Central memory CD8-positive, alpha-beta T cell (primary cell): ENCODE measurements at regions not wholly inside any gene's neighbourhood (a gene's known extent, or its start where the extent isn't known, plus 50 kb on each side); places are given as distances from the start of the nearest gene placed in this dataset.

ENCODE experiments used
- ATAC-seq: fragments of 150-1000 bp; cut with Tn5 transposase; replicated peaks from 2 replicates; pipeline ENCODE4 v1.10.0; 2022; ENCODE audit warnings: mild to moderate bottlenecking, moderate FRiP score, moderate number of reproducible peaks; ENCODE audit not compliant: poor library complexity, severe bottlenecking; ENCODE audit errors: extremely low read depth
- DNase-seq, 2 donors: peaks; one replicate each; pipeline ENCODE4 v3.0.0; 2021; ENCODE audit warnings: low spot score in 2 of 2
- H3K27ac Mint-ChIP-seq: one replicate; pipeline ENCODE4 v1.8.0; 2022; ENCODE audit warnings: low read depth, mild to moderate bottlenecking, moderate library complexity, mixed read lengths
- H3K27me3 Mint-ChIP-seq: one replicate; pipeline ENCODE4 v1.8.0; 2022; ENCODE audit warnings: mixed read lengths
- H3K36me3 Mint-ChIP-seq: one replicate; pipeline ENCODE4 v1.8.0; 2022; ENCODE audit warnings: mild to moderate bottlenecking, moderate library complexity, mixed read lengths; ENCODE audit not compliant: insufficient read depth
- H3K4me1 Mint-ChIP-seq: one replicate; pipeline ENCODE4 v1.8.0; 2022; ENCODE audit warnings: mixed read lengths
- H3K4me3 Mint-ChIP-seq: one replicate; pipeline ENCODE4 v1.8.0; 2022; ENCODE audit warnings: mild to moderate bottlenecking, moderate library complexity, mixed read lengths
- H3K9me3 Mint-ChIP-seq: one replicate; pipeline ENCODE4 v1.8.0; 2022; ENCODE audit warnings: mixed read lengths

DNA sequence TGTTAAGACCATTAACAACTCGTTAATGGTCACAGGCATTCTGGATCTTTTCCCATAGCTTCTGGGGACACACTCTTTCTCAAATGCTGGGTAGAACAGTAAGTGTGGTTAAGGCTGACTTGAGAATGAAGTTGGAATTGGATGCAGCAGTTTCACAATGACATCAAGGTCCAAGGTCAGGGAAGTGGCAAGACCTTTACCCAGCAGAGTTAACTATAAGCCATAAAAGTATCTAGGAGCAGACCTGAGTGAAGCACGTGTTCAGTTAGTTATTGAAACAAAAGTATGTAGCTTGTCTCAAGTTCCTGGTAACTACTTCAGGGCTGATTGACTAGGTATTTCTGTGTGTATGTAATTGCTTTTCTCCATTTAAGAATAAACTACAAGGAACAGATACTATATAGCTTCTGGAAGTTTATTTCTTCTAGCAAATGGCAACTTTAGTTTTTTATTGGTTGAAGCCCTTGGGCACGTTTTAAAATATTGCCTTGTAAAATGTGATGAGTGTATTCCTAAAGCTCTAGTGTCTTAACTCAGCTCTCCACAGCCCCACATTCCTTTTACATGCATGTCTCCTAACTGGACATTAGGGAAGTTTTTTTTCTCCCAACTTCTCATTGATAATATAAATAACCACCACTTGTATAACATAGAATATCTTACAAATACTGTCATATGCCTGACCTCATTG is 479.0 kb upstream of the CITED2 start:
- Mint-ChIP-seq H3K36me3 (no peaks in the 10 kb centered on the region), H3K27ac (no peak overlapping the region), H3K4me3 (no peak overlapping the region), H3K4me1 (no peaks in the 10 kb centered on the region), H3K9me3 (no peaks in the 10 kb centered on the region), H3K27me3 (peaks cover 9% of the 10 kb centered on the region)
- ATAC-seq (no peak), DNase-seq (no peak)

DNA sequence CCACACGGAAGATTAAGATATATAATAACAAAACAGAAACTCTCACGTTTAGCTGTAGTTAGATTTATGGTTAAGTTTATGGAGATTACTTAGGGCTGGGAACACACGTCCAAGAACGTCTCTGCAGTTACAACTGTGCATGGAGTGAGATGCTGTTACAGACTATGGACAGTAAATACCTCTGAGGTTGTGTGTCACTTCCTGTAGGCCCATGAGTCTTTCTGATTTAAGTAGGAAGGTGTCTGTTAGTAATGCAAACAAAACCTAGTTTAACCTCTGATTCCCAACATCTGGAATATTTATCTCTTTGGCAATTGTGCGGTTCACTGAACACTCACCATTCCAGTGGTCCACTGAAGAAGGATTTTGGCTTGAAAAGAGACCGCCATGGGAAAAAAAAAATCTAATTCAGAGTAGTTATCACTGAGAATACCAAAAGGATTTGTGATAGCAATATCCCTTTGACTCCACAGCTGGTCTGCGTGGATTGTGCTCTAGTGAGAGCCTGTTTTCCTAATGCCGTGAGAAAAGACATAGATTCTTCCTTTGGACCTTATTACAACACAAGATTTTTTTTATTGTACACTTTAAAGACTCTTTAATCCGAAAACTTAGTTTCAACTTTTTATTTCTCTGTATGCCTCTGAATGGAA is 478.2 kb upstream of the CITED2 start:
- no peak overlapping the region for H3K27ac Mint-ChIP-seq
- H3K36me3 Mint-ChIP-seq: no peaks in the 10 kb centered on the region
- ATAC-seq (no peak), DNase-seq (no peak)
- no peaks in the 10 kb centered on the region for H3K4me1 Mint-ChIP-seq
- no peak overlapping the region for H3K4me3 Mint-ChIP-seq
- H3K9me3 Mint-ChIP-seq: no peaks in the 10 kb centered on the region
- peaks cover 9% of the 10 kb centered on the region for H3K27me3 Mint-ChIP-seq

DNA sequence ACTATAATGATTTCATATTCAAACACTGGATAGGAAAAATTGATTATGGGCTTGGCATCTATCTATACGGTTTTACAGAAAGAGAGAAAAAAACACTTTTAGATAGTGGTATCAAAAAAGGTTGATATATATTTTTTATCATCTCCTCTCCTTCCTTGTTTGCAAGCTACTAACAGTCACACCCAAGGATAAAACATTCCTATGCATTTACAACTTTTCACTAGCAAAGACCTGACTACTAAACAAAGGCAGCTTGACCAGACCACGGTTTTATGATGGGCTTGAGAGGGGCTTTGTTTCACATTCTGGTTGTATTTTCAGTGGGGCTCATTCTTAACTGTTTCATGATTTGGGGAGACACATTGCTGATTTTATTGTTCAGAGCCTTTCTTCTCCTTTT is 477.6 kb upstream of the CITED2 start:
- no peak for DNase-seq

DNA sequence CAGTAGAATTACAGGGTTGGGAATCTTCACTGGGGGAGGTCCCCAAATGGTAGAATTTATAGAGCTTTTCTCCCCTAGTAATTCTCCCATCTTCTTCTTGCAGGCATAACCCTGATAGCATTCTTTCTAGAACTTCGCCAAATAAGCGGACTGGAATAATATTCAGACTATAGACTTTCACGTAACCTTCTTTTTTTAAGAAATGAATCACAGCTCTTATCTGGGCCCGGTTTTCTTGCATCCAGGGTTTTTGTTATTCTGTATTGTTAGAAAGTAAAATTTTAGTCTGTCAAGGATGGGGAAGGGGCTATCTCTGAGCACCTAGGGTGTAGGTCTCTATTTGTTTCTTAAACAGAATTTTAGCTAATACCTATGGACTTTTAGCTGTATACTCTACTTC is 476.8 kb upstream of the CITED2 start:
- Mint-ChIP-seq H3K27me3 (peaks cover 9% of the 10 kb centered on the region), H3K27ac (no peak overlapping the region), H3K9me3 (no peaks in the 10 kb centered on the region), H3K4me3 (no peak overlapping the region), H3K36me3 (no peaks in the 10 kb centered on the region), H3K4me1 (no peaks in the 10 kb centered on the region)
- DNase-seq (no peak), ATAC-seq (no peak)

More for the DNA sequence above, 477.6 kb upstream of the CITED2 start:
- no peak for ATAC-seq
- Mint-ChIP-seq H3K9me3 (no peaks in the 10 kb centered on the region), H3K4me1 (no peaks in the 10 kb centered on the region), H3K27ac (no peak overlapping the region), H3K36me3 (no peaks in the 10 kb centered on the region), H3K27me3 (peaks cover 9% of the 10 kb centered on the region), H3K4me3 (no peak overlapping the region)

DNA sequence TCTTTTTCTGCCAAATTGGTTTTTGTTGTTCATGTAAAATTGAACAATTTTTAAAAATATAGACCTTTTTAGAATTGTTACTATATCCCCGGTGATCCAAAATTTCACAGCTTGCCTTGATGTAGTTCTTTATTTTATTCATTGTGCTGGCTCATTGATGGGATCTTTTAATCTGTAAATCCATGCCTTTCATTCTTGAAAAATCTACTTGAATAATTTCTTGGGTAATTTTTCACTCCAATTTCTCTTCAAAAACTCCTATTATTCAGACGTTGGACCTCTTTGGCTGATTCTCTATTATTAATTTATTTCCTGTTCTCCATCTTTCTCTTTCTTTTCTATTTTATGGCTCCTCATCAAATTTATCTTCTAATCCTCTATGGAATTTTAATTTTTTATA is 476.1 kb upstream of the CITED2 start:
- peaks cover 3% of the 10 kb centered on the region for H3K27me3 Mint-ChIP-seq
- no peak overlapping the region for H3K27ac Mint-ChIP-seq
- H3K36me3 Mint-ChIP-seq: no peaks in the 10 kb centered on the region
- ATAC-seq (no peak), DNase-seq (no peak)
- no peaks in the 10 kb centered on the region for H3K9me3 Mint-ChIP-seq
- H3K4me1 Mint-ChIP-seq: no peaks in the 10 kb centered on the region
- H3K4me3 Mint-ChIP-seq: no peak overlapping the region

DNA sequence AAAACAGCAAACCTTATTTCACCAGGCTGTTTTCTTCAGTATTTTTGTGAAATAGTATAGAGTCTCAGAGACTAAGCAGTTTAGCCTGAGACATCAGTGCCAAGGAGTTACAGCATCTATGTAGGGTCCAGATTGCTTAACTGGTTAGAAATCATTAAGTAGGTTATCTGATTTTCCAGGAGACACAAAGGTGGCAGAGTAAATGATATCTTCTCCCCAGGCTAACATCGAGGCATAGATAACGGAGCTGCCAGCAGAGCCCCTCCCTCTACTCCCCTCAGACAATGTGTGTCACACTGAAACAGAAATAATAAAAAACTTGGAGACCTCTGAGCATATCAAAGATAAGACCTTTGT is 473.0 kb upstream of the CITED2 start:
- DNase-seq (no peak), ATAC-seq (no peak)
- no peaks in the 10 kb centered on the region for H3K36me3 Mint-ChIP-seq
- peaks cover 16% of the 10 kb centered on the region for H3K27me3 Mint-ChIP-seq
- H3K27ac Mint-ChIP-seq: no peak overlapping the region
- no peaks in the 10 kb centered on the region for H3K9me3 Mint-ChIP-seq
- no peak overlapping the region for H3K4me3 Mint-ChIP-seq
- no peaks in the 10 kb centered on the region for H3K4me1 Mint-ChIP-seq

DNA sequence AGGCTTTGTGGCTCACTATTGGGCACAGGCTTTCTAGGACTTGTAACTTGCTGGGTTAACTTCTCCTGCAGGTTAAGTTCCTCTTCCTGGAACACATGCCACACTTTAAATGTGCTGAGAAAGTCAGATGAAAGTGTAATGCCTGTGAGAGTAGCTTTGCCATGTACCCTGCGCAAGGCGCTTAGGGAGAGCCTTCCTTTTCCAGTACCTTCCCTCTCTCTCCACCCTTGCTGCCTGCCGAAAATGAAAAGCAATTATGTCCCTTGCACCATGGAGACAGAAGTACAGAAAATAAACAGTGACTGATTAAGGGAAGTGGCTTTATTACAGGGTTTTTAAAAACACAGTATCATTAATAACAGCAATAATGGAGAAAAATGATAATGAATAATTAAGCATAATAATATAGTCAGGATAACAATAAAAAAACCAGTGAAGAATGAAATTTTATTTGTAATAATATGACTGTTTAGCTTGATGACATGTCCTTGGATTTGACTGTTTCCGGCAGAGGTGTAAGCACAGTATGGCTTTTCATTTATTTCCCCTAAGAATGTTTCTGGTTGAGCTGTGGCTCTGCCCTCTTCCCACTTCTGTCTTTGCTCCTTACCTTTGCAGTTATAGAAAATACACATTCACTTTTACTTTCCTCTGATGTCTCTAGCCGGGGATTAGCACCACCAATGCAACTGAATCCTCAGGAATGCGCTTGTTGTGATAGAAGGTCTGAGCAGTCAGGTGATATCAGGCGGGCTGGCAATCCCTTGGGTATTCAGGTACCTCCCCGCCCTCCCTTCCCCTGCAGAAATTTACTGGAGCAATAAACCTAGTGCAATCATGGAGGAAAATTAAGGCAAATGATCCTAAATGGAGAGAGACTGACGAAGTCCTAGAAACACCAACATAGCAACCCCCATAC is 472.3 kb upstream of the CITED2 start:
- H3K4me1 Mint-ChIP-seq: no peaks in the 10 kb centered on the region

DNA sequence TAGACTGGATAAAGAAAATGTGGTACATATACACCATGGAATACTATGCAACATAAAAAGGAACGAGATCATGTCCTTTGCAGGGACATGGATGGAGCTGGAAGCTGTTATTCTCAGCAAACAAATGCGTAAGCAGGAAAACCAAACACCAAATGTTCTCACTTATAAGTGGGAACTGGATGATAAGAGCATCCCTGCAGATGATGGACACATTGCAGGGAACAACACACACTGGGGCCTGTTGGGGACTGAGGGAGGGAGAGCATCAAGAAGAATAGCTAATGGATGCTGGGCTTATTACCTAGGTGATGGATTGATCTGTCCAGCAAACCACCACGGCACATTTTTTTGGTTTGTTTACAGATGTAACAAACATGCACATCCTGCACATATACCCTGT is 470.5 kb upstream of the CITED2 start:
- H3K27me3 Mint-ChIP-seq: peaks cover 16% of the 10 kb centered on the region
- no peak overlapping the region for H3K4me3 Mint-ChIP-seq
- H3K9me3 Mint-ChIP-seq: no peaks in the 10 kb centered on the region
- H3K4me1 Mint-ChIP-seq: no peaks in the 10 kb centered on the region
- DNase-seq: no peak
- H3K36me3 Mint-ChIP-seq: no peaks in the 10 kb centered on the region
- ATAC-seq: no peak
- no peak overlapping the region for H3K27ac Mint-ChIP-seq

More for the DNA sequence above, 472.3 kb upstream of the CITED2 start:
- Mint-ChIP-seq H3K4me3 (no peak overlapping the region), H3K27ac (no peak overlapping the region), H3K27me3 (peaks cover 16% of the 10 kb centered on the region), H3K9me3 (no peaks in the 10 kb centered on the region), H3K36me3 (no peaks in the 10 kb centered on the region)
- DNase-seq: no peak
- ATAC-seq: no peak

DNA sequence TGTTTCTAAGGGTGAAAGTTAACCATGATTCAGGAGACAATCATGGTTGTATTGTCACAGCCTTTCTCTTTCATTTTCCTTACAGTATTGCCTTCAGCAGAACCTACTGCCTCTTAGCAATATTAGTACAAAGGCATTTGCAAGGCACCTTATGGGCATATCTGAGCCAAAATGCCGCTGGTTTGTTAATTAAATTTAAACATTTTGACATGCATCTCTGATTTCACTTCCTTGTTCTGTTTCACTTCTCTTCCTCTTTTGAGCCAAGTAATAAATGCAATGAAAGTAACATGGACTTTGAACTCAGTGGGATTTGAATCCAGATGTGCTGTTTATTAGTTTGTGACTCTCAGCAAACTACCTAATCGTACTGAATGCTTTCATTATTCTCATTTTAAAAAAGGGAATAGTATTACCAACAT is 467.4 kb upstream of the CITED2 start:
- H3K4me3 Mint-ChIP-seq: no peak overlapping the region
- DNase-seq (no peak), ATAC-seq (no peak)
- H3K9me3 Mint-ChIP-seq: no peaks in the 10 kb centered on the region
- H3K4me1 Mint-ChIP-seq: no peaks in the 10 kb centered on the region
- H3K27me3 Mint-ChIP-seq: peaks cover 16% of the 10 kb centered on the region
- no peak overlapping the region for H3K27ac Mint-ChIP-seq
- no peaks in the 10 kb centered on the region for H3K36me3 Mint-ChIP-seq

DNA sequence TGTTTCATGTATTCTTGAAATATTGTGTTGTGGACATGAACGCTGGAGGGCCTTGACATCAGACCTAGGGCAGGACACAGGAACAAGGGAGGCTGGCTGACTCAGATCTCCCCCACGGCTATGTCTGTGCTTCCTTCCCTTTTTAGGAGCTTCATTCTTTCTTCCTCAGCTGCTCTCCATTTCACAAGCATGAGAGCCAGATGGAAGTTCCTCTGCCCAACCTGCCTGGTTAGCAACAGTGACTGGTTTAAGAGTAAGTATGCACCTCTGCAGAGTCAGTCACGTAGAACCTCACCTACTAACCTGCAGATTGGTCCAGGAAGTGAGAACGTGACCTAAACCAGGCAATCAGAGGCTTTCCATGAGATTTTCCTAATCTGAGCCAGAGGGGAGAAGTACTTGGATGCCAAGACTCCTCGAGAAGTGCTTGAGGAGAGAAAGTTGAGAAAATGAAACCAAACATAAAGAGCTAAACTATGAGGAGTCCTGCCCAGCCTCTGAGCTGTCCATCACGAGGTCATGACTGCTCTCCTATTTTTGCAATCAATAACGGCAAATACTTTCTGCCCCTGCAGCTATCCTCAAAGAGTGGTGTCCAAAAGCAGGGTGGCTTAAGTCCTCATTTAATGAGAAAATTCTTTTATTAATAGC is 465.2 kb upstream of the CITED2 start:
- ATAC-seq: no peak
- no peak overlapping the region for H3K4me3 Mint-ChIP-seq
- no peak for DNase-seq
- no peak overlapping the region for H3K27ac Mint-ChIP-seq
- H3K27me3 Mint-ChIP-seq: peaks cover 16% of the 10 kb centered on the region
- H3K4me1 Mint-ChIP-seq: no peaks in the 10 kb centered on the region
- no peaks in the 10 kb centered on the region for H3K36me3 Mint-ChIP-seq
- no peaks in the 10 kb centered on the region for H3K9me3 Mint-ChIP-seq

DNA sequence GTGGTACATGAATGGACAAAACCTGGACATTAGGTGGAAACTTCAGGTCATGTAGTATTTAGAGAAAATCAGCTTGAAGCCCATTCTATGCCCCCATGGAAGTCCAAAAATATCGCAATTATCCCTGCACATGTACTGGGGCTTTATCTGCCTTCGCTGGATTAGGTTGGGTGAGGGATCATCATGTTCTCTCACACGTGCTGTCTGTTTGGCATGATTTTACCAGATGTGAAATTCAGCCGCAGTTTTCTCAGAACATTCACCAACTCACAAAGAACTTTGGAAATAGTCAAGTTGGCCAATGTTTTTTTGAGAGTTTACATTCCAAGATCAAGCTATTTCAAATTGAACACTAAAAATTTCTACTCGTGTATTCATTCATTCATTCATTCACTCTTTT is 459.8 kb upstream of the CITED2 start:
- ATAC-seq (no peak), DNase-seq (no peak)
- H3K4me1 Mint-ChIP-seq: no peaks in the 10 kb centered on the region
- no peaks in the 10 kb centered on the region for H3K9me3 Mint-ChIP-seq
- H3K4me3 Mint-ChIP-seq: no peak overlapping the region
- no peak overlapping the region for H3K27ac Mint-ChIP-seq
- no peaks in the 10 kb centered on the region for H3K36me3 Mint-ChIP-seq
- peaks cover 19% of the 10 kb centered on the region for H3K27me3 Mint-ChIP-seq

DNA sequence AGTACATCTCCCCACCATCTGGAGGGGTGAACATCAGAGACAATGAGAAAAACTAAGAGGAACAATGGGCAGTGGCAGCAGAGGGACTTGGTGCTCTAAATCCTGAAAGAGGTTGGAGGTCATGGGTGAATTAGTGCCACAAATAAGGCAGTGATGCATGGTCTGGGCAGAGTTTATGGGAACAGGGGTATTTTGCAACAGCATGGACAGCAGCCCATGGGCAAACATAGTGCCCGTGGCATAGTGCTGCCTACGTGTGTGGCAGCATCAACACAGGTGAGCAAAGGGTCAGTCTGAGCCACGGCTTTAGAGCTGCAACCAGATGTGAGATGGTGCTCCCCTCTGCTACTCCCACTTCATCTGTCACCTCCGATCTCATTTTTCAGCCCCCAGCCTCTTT is 459.1 kb upstream of the CITED2 start:
- no peak for DNase-seq
- Mint-ChIP-seq H3K27me3 (peaks cover 19% of the 10 kb centered on the region), H3K36me3 (no peaks in the 10 kb centered on the region), H3K27ac (no peak overlapping the region), H3K4me3 (no peak overlapping the region), H3K9me3 (no peaks in the 10 kb centered on the region), H3K4me1 (no peaks in the 10 kb centered on the region)
- ATAC-seq: no peak
